Hematopoietic multipotent progenitor cell treated with erythropoietin and hydrocortisone succinate and interleukin-3 and kit ligand, for 8 days (in vitro differentiated cells): ENCODE measurements at regions not wholly inside any gene's neighbourhood (a gene's known extent, or its start where the extent isn't known, plus 50 kb on each side); places are given as distances from the start of the nearest gene placed in this dataset.
"Not testable (repeated sequence)": the region's sequence is repeated elsewhere in the genome, so short reads cannot be mapped to it uniquely, and the experiment has no call there.

ENCODE experiments used
- DNase-seq: peaks from one replicate; pipeline ENCODE4 v3.0.0-alpha.2; 2015

DNA sequence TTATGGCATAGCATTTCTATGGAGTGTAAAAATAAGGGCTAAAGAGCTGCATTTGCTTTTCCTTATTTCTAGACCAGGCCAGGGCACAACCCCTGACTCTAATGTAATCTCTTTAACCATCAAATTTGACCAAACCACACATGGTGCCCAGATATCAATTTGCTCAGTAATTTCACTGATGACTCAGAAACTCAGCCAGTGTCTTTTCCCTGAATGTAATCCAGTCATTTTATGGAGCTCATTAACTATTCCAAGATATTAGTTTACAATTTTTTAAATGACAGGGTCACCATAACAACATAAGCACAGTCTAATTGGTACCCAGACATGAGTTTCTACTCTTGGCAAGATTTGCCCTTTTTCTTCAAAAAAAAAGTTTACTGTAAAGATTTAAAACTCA lies 270.8 kb upstream of the AGAP1 start:
- no peak for DNase-seq

DNA sequence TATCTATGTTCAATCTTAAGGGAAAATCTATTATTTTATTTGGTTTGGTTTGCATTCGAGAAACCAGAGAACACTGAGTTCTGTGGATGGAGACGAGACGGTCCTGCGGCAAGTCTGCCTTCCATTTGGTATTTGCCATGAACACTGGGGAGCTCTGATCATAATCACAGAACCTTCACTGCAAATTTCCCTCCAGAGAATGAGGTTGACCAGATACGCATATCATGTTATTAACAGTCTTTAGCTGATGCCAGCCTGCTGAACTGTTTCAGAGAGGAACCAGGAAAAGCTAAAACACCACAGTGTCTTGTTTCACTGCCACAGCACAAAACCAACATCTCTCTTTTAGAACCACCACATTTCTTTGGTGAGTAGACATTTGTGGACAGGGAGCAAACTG lies 269.4 kb upstream of the AGAP1 start:
- DNase-seq, result no peak

DNA sequence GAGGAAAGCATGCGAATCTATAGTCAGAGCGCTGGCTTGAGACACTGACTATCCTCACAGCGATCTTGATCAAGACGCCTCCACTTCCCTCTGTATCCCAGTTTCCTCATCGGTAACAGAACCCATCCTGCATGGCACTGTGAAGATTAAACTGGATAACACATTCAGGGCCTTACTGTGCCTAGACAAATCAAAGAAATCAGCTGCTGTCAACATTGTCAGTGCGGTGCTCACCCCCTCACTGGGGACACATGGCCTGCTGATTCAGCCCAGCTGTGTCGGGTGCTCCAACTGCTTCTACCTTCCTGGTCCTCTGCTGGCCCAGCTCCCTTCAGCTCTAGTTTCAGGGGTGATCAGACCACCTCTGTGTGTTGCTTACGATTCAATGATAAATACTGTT lies 268.6 kb upstream of the AGAP1 start:
- DNase-seq, result no peak

DNA sequence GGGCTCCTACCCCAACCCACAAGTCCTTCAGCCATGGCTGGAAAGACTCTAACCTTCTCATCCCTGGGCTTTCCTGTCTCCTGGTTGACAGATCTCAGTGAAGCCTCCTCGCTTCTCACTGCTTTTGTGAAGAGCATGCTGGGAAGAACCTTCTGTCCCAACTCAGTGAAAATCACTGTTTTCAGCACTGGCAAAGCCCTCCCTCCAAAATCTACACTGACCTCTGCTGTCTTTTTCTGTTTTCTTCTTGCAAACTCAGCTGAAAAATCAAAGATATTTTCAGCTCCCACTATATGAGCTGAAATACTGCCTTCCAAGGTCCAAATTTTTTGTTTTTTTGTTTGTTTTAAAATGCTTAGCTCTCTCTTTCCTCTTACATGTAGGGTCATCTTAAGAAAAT lies 266.3 kb upstream of the AGAP1 start:
- DNase-seq, result no peak

DNA sequence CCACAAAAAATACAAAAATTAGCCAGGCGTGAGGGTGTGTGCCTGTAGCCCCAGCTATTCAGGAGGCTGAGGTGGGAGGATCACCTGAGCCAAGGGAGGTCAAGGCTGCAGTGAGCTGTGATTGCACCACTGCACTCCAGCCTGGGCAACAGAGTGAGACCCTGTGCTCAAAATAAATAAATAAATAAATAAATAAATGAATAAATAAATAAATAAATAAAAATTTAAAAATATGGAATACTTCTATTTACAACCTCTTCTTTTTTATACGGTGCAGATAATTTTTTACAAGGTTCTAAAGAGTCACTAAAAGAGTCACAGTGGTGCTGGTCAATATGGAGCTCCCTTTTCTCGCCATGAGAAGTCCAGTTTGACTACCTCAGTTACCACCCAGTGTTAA lies 265.4 kb upstream of the AGAP1 start:
- not testable (repeated sequence) for DNase-seq

DNA sequence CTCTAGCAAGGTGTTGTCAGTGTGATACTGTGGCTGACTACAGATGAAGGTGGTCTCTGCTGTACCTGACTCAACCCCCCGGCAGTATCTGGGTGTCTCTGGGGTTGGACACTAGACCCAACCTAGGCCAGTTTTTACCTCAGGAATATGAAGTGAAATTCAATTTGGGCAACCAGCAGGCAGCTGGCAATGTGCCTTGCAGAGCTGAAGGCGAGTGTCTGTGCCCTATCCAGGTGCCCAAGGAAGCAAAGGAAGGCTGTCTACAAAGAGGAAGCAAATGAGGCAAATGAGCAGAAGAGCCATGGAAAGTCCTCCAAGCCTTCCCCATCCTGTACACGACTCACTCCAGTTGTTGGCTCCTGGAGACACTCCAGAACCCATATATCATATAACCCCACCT lies 264.6 kb upstream of the AGAP1 start:
- no peak for DNase-seq

DNA sequence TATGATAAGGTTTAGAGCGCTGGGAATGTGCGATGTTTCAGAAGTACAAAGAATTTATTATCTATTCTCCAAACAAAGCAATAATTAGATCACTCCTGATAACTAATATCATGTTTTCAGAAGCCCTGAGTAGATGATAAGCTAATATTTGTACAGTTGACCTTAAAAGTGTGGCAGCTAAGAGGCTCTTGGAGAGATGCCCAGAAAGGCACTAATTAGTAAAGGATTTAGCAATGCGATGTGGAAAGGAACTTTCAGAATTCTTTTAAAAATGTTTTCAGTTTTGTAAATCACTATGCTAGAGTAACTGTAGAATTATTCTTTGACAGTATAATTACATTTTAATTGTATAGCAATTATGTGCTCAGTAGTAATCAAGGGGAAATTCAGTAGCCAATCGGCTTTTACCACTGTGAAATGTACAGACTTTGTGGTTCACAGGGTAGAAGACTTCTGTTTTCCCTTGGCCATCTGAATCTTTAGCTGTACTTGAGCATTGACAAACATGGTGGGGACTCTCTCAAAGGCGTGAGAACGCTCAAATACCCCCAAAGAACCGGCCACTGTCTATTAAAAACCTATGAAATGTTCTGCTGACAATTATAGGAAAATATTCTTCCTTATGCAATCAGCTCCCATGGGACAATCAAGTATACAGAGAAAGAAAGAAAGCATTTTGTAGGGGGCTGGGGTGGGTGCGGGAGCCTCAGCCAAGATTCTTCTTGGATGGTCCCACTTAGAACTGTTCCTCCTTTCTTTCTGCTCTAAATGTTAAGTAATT lies 262.8 kb upstream of the AGAP1 start:
- no peak for DNase-seq

DNA sequence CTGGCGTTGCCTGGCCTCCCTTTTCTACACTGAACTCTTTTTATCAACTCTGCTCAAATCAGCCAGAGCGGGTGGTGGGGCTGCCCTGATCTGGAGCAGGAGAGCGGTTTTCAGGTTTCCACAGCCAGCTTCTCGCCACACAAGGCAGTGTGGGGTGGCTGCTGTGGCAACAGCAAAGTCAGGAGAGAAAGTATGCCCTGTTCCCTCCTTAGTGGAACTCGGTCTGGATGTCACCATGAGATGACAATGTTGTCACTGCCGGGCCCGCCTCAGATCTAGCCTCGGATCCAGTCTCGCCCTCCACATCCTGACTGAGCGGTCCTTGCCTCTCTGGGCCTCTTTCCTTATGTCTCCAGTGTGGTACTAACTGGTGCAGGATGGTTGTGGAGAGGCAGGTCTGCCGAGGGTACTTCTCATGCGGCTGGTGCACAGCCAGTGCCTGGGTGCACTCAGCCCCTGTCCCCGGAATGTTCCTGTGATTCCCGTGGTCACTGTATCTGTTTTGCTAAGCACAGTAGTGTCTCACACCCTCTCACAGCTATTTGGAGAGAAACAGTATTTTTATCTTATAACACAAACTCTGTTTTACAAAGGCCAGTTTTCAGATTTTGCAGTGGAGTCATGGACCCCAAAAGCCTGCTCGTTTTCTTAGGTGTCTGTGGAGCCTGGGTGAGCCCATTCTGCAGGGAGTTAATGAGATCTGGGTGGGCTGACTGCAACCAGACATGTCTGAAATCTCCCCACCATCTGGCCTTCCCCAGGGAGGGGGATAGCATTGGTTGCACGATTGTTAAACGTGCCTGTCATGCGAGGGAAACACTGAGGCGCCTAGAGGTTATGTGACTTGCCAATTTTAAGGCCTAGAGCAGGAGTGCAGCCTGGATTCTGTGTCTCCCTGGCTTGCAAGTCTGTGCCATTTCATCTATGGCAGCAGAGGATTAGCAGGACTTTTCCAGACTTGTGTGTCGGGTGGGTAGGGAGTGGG lies 261.1 kb upstream of the AGAP1 start:
- DNase-seq, result no peak

DNA sequence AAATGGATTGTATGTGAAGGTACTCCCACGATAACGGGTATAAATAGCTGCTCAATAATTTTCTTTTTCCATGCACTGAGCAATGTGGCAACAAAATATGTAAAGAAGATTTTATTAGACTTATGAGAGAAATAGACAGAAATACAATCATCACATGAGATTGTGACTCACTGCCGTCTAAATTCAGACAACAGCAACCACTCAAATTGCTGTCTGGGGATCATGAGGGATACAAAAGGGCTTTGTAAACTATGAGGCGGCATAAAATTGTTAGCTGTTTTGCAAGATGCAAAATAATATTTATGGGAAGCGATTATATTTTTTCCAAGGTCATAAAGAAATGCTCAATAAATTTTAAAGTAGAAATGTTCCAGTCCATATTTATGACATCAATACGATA lies 259.1 kb upstream of the AGAP1 start:
- no peak for DNase-seq

DNA sequence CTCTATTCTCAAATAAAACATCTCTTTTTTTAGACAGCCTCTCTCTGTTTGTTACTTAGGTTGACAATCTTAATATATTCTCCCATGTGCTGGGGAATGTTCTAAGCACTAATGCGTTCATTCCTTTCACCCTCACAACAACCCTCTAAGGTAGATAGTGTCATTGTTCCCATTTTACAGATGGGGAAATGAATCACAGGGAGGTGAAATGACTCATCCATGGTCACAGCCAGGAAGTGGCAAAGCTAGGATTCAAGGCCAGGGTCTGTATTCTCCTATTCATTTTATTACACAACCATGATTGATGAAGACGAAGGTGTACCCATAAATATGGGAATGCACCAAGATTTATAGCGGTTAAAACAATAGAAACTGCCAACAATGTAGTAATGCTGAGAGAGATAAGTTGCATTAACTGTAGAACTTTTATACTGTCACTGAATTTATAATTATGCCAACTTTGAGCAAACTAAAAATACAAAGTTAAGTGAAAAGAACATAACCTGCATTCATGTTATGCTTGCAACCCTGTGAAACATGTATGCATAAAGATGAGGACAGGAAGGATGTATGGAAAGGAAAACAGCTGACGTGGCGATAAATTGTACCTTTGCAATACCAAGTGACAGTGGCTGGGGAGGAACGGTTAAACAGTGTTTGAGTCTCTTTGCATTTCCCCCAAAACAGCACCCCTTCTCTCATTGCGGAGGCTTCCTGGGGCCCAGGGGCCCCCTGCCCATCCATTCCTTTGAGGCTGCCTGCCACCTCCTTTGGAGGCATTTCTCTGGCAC lies 257.7 kb upstream of the AGAP1 start:
- DNase-seq, result no peak

DNA sequence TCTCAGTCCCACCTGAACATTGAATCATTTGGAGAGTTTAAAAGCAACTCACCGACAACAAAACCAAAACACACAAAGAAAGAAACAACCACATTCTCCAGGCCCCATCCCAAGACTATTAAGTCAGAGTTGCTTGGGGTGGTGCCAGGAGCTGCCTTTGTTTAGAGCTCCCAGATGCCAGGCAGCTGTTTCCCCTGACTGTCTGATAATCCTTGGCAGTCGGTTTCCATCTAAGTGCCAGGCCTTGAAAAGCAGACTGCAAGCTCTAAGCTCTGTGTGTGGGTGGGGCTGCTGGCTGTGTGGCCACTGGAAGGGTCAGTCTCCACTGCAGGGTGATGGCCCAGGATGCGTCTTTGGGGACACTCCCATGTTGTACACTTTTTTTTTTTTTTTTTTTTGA lies 255.3 kb upstream of the AGAP1 start:
- DNase-seq, result no peak

DNA sequence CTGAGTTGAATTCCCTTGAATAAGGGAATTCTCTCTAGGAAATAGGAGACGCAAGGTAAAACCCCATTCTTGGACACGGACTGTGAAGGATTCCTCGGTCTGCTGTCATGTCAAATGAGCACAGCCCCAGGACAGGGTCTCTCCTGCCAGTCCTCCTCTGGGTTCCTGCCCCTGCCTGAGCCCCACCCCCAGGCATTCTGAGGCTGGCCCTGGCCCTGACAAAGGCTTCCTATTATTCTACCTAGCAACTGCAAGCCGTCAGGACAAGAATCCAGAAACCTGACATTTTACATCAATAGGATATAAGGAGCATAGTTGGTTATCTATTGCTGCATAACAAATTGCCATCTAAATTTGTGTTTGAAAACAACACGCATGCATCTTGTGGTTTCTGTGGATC lies 253.3 kb upstream of the AGAP1 start:
- DNase-seq, result no peak

DNA sequence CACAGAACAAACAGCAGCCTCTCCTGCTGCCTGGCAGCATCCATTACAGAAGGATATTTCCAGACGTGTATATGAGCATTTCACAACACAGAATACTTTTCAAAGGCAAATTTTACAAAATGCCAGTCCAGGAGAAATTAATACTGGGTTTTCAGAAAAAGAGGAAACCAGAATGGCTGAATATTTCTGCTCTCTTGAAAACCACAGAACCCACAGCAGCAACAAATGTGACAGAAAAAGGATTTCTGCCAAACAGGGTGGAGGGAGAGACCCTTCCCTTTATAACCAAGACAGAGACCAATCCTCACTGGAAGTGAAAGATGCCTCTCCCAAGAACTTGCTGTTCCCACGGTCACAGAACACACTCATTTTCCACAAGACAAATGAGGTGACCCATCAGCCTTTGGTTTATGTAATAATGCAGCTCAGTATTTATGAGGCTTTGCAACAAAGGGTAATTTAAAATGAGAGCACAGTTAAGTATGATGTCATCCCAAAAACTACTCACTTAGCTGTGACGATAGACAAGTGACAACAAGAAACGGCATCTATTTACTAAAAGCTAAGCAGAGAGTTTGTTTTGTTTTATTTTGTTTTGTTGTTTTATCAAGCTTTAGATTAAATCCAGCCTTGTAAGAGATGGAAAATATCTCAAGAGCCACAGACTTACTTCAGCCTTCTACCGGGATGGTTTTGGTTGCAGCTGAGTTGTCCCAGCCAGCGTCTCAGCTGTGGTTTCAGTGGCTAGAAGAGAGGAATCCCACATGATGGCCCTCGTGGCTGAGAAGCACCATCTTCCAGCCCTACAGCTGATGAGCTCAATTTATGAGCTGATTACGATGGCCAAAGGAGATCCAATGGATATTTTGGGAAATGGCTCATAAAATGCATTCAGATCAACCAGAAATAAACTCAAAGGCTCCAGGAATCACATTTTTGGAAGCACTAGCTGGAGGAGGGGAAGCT lies 249.3 kb upstream of the AGAP1 start:
- no peak for DNase-seq

DNA sequence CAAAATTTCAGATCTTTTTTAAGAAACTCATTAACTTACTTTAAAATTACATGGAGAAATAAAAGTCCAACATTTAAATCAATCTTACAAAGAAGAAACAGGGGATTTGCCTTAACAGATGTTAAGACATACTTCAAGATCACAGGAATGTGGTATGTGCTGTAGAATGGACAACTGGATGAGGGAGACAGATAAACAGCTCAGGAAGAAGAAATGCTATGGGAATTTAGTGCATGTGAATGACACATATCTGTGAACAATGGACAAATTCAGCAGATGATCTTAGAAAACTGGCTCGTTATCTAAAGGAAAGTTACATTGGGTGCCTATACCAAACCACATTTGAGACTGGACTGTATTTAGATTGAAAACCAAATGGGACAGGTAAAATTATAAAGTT lies 246.8 kb upstream of the AGAP1 start:
- DNase-seq, result no peak

DNA sequence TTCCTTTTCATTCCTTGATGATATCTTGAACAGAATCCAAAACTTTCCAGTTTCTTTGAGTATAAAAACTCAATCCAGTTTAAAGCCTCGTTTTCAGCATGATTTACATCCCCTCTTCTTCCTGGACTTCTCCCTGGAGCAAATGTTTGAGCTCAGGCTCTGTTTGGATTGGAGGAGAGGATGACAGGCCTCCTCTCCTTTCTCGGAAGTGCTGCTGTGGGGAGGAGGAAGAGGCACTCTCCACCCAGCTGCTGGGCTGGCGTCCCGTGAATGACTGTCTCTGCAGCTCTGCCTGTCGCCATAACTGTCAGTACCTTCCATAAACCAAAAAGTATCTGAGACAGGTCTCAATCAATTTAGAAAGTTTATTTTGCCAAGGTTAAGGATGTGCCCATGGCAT lies 238.2 kb upstream of the AGAP1 start:
- DNase-seq, result no peak

DNA sequence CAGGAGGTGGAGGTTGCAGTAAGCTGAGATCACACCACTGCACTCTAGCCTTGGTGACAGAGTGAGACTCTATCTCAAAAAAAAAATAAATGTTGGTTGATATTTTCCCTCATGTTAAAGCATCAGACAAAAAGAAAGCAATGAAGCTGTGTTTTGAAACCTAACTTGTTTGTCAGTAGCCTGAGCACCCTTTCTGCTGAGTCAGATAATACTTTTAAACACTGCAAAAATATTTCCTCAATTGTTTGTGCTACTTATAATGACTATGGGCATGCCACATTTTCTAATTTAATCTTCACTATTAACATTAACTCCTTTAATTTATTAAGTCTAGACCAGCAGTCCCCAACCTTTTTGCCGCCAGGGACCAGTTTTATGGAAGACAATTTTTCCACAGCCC lies 236.3 kb upstream of the AGAP1 start:
- DNase-seq, result no peak

DNA sequence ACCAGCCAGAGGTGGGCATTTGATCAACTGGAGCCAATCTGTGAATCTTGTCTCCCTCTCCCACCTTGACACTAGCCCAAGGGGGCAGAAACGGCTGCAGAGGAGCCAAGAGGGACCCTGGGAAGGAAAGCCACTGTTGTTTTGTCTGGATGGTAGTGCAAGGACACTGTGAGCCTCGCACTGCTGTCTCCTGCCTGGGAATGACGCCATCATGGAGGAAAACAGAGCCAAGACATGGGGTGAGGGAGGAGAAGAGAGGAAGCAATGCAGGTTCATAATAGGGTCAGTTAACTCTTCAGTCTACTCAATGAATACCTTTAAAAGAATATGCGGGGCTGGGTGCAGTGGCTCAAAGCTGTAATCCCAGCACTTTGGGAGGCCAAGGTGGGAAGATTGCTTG lies 231.1 kb upstream of the AGAP1 start:
- no peak for DNase-seq

DNA sequence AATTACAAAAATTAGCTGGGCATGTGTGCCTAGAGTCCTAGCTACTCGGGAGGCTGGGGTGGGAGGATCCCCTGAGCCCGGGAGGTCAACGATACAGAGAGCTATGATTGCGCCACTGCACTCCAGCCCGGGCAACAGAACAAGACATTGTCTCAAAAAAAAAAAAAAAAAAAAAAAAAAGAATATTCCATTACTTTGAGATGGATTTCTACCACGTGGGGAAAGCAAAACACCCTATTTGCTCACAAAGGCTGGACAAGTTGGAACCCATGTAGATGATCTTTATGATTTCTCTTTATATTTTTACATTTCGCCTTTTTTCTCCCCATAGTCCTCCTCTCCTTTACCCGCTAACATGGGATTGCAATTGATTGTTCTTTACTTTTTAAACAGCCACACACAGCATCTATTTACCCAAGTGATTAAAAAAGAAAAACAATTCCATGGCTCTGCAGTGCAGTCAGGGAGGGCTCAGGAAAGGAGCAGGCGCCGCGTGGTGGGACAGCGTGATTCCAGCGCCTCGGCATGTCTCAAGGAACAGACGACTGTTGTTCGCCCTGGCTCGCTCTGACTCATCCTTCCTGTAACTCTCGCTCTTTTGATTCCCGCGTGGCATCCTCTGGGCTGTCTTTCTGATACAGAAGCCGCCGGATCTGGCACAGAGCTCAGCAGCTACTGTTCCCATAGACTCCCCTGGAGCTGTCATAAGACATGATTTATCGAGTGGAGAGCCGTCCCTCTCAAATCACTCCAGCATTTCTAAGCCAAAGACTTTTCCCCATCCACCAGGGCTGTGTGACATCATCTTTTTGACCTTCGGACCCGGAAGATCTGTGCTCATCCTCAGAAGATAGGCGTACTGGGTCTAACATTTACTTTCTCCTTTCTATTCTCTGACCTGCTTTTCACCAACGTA lies 230.4 kb upstream of the AGAP1 start:
- no peak for DNase-seq

DNA sequence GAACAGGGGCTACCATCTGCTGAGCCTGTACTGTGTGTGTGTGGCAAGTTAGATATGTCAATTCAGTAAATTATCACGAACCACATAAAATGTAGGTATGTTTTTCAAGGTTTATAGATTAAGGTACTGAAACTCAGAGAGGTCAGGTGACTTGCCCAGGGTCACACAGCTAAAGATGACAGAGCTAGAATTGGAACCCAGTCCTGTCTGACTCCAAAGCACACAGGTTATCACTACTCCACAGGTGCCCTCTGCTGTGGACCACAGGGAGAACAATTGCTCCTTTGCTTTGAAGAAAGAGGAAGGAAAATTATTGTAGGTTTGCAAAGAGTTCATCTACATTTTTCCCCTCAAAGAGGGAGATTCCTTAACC lies 229.7 kb upstream of the AGAP1 start:
- DNase-seq, result no peak

DNA sequence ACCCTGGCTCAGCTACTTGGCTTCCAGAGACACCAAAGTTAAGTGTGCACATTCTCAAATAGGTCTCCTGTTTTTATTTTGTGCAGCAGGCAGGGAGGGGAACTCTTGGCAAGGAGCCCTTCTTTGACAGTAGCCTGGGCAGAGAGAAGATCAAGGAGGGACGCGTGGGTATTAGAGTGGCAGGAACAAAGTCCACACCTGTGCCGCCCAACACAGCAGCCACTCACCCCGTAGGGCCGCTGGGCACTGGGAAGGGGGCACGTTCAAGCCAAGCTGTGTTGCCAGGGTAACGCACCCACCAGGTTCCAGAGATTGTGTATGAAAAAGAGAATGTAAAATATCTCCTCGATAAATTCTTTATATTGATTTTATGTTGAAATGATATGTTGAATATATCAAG lies 229.3 kb upstream of the AGAP1 start:
- DNase-seq, result no peak

DNA sequence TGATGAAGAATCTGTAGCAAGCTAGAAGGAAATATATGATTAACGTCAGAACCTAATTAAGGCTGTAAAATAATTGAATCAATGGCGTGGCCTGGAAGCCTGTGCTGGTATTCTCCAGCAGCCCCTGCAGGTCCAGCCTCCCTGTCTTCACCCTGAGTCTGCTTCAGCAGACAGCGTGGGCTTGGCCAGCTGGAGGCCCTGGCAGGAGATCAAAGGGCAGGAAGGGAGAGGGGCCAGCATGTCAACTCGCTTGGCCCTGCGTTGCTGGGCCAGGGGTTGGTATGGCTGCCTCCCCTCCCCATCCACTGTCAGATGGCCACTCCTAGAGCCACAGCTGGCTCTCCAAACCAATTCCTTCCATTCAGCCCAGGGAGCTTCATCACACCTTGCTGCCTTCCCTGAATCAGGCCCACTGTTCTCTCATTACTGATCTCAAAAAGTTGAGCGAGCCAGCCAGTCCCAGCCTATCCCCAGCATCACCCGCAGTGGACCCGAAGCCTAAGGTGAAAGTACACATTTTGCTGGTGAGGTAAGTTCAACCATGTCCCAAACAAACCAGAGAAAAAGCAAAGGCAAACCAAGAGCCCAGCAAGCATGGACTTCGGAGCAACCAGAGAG lies 228.4 kb upstream of the AGAP1 start:
- DNase-seq, result no peak
